Activated CD8-positive, alpha-beta T cell treated with anti-CD3 and anti-CD28 coated beads for 36 hours (primary cell): ENCODE measurements at regions not wholly inside any gene's neighbourhood (a gene's known extent, or its start where the extent isn't known, plus 50 kb on each side); places are given as distances from the start of the nearest gene placed in this dataset.

ENCODE experiments used
- ATAC-seq: fragments of 200-7000 bp; cut with Tn5 transposase; one replicate; pipeline ENCODE4 v1.10.0; 2021; ENCODE audit warnings: mild to moderate bottlenecking, moderate library complexity
- CTCF ChIA-PET: fragments of 350-600 bp; sonication (Branson Sonifier 250); formaldehyde crosslinking; loops from one replicate; lab custom pipeline; 2021; ENCODE audit warnings: antibody characterized with exemption; lab: Charles Lee
- POLR2A ChIA-PET: fragments of 350-600 bp; sonication (Branson Sonifier 250); formaldehyde crosslinking; loops from one replicate; lab custom pipeline; 2021; ENCODE audit warnings: antibody characterized with exemption; lab: Charles Lee
- DNase-seq: peaks from one replicate; pipeline ENCODE4 v3.0.0-alpha.2; 2020
- H3K27ac Mint-ChIP-seq: one replicate; pipeline ENCODE4 v1.8.0; 2021; ENCODE audit warnings: mild to moderate bottlenecking, mixed read lengths
- H3K27me3 Mint-ChIP-seq: one replicate; pipeline ENCODE4 v1.8.0; 2021; ENCODE audit warnings: mixed read lengths
- H3K36me3 Mint-ChIP-seq: one replicate; pipeline ENCODE4 v1.8.0; 2021; ENCODE audit warnings: low read depth, mixed read lengths
- H3K4me1 Mint-ChIP-seq: one replicate; pipeline ENCODE4 v1.8.0; 2021; ENCODE audit warnings: low read depth, mixed read lengths
- H3K4me3 Mint-ChIP-seq: one replicate; pipeline ENCODE4 v1.8.0; 2021; ENCODE audit warnings: mild to moderate bottlenecking, moderate library complexity, mixed read lengths
- H3K9me3 Mint-ChIP-seq: one replicate; pipeline ENCODE4 v1.8.0; 2021; ENCODE audit warnings: mixed read lengths
- intact Hi-C: fragments of 100-400 bp; cut with micrococcal nuclease; formaldehyde crosslinking; loops from one replicate; pipeline ENCODE4 v1.10.0; 2022
- TF ChIP-seq, protein P1 (sequence below): fragments of 200-600 bp; IDR thresholded peaks from one replicate; pipeline ENCODE4 v1.8.0; 2022; ENCODE audit warnings: antibody characterized with exemption, mild to moderate bottlenecking

DNA sequence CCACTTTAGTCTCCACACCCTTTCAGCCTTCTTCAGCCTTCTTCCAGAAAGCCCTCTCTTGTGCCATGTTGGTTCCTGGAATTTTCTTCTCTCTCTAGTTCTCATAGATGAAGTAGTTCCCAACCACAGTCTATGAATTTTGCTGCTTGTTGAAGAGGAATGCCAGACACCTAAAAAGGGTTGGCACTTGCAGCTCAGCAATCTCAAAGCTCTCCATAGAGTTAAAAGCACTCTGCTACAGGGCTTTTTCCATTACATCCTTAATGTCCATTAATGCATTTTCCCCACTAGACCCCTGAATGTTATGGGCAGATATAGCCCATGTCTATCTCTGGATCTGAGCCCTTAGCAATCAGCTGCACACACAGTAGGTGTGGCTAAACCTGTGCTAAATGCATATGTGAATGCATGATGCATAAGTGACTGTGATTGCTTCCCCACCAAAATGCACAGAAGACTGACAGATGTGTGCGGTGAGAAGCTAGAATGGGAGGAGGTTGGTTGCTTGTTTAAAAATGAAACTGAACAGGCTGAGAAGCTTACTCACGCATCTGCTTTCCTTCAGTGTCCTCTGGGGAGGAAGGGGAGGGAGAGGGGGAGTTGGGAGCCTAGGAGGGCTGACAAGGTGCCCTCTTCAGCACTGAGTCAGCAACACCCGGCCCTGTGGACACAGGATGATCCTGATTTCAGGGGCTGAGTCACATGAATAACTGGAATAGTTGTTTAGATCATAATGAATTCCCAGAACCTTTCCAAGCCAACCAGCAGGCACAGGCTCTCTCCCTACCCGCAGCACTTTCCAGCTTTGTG lies 146.1 kb upstream of the FGGY start:
- no peaks in the 10 kb centered on the region for H3K27me3 Mint-ChIP-seq
- TF ChIP-seq, protein P1, sequence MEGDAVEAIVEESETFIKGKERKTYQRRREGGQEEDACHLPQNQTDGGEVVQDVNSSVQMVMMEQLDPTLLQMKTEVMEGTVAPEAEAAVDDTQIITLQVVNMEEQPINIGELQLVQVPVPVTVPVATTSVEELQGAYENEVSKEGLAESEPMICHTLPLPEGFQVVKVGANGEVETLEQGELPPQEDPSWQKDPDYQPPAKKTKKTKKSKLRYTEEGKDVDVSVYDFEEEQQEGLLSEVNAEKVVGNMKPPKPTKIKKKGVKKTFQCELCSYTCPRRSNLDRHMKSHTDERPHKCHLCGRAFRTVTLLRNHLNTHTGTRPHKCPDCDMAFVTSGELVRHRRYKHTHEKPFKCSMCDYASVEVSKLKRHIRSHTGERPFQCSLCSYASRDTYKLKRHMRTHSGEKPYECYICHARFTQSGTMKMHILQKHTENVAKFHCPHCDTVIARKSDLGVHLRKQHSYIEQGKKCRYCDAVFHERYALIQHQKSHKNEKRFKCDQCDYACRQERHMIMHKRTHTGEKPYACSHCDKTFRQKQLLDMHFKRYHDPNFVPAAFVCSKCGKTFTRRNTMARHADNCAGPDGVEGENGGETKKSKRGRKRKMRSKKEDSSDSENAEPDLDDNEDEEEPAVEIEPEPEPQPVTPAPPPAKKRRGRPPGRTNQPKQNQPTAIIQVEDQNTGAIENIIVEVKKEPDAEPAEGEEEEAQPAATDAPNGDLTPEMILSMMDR = no peak
- H3K27ac Mint-ChIP-seq = no peak overlapping the region
- H3K36me3 Mint-ChIP-seq = no peaks in the 10 kb centered on the region
- no peak overlapping the region for H3K4me3 Mint-ChIP-seq
- CTCF ChIA-PET = no interaction called here
- H3K9me3 Mint-ChIP-seq = no peaks in the 10 kb centered on the region
- peaks cover 24% of the 10 kb centered on the region for H3K4me1 Mint-ChIP-seq
- intact Hi-C loops = no loop called here
- DNase-seq (peak; percentile 67), ATAC-seq (peak; percentile 81)
- POLR2A ChIA-PET = interaction anchor here (0.5 to 0.8 kb wide), 3 partner anchors 13 to 346 kb away, joined by 3 read pairs; no protein-coding TSS in a partner anchor

DNA sequence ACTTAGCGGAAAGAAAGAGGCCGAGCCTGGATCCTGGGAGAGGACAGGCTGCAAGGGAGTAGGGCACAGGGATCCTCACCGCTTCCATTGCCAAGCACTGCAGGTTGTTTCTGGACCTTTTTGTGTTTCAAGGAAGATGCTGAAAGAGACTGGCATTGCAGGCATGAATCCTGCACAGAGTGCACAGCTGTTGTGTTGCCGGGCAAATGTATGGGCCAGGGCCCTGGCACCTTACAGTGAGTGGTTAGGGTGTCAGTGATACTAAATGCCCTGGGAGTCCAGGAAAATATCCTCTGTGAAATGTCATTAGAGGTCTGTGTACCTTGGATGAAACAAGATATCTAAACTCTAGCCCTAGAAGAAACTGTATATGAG lies 145.5 kb upstream of the FGGY start:
- ATAC-seq (no peak), DNase-seq (no peak)
- Mint-ChIP-seq H3K27me3 (no peaks in the 10 kb centered on the region), H3K9me3 (no peaks in the 10 kb centered on the region), H3K4me1 (peaks cover 22% of the 10 kb centered on the region), H3K27ac (no peak overlapping the region), H3K4me3 (no peak overlapping the region), H3K36me3 (no peaks in the 10 kb centered on the region)
- TF ChIP-seq, protein P1 = no peak
- POLR2A ChIA-PET = interaction anchor here (0.5 to 0.8 kb wide), 3 partner anchors 12 to 347 kb away, joined by 3 read pairs; no protein-coding TSS in a partner anchor
- CTCF ChIA-PET = no interaction called here
- intact Hi-C loops = no loop called here

DNA sequence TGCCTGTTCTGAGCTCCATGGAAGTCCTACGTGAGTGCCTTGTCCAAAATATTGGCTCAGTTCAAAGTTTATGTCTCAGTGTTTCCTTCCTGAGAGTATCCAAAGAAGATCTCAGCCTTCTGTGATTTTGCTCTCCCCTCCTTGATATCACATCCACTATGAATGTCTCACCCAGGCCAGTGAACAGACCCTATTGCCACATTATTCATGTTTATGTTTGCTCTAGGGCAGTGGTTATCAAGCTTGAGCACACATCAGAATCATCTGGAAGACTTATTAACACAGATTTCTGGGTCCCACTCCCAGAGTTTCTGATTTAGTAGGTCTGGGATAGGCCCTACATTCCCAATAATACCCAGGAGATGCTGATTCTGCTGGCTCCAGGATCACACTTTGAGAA lies 145.0 kb upstream of the FGGY start:
- CTCF ChIA-PET = no interaction called here
- intact Hi-C loops = no loop called here
- H3K4me1 Mint-ChIP-seq = peaks cover 19% of the 10 kb centered on the region

DNA sequence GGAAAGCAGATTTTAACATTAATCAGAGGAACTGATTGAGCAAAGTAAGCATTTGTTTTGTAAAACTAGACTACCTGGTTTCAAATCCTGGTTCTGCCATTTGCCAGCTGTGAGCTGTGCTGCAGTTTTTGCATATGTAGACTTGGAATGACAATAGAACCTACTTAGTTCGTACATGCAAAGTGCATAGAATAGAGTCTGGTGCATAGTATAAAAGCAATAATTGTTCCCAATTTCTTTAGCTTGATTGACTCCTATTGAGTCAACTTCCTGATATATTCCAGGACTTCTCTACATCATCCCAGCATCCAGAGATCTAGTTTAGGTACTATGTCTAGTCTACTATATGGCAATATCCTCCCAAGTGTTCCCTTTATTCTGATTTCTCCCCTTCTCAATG lies 144.4 kb upstream of the FGGY start:
- TF ChIP-seq, protein P1 = no peak
- H3K36me3 Mint-ChIP-seq = no peaks in the 10 kb centered on the region
- H3K4me3 Mint-ChIP-seq = no peak overlapping the region
- ChIA-PET CTCF (no interaction called here), POLR2A (no interaction called here)
- no peaks in the 10 kb centered on the region for H3K9me3 Mint-ChIP-seq
- peaks cover 15% of the 10 kb centered on the region for H3K4me1 Mint-ChIP-seq
- no peak overlapping the region for H3K27ac Mint-ChIP-seq
- no peaks in the 10 kb centered on the region for H3K27me3 Mint-ChIP-seq
- DNase-seq (no peak), ATAC-seq (no peak)
- intact Hi-C loops = no loop called here

More for the DNA sequence above, 145.0 kb upstream of the FGGY start:
- DNase-seq = no peak
- Mint-ChIP-seq H3K9me3 (no peaks in the 10 kb centered on the region), H3K36me3 (no peaks in the 10 kb centered on the region), H3K27ac (no peak overlapping the region), H3K4me3 (no peak overlapping the region), H3K27me3 (no peaks in the 10 kb centered on the region)
- TF ChIP-seq, protein P1 = no peak
- POLR2A ChIA-PET = interaction anchor here (0.6 kb wide), 1 partner anchor 17 kb away, joined by 3 read pairs; no protein-coding TSS in a partner anchor
- ATAC-seq = no peak

DNA sequence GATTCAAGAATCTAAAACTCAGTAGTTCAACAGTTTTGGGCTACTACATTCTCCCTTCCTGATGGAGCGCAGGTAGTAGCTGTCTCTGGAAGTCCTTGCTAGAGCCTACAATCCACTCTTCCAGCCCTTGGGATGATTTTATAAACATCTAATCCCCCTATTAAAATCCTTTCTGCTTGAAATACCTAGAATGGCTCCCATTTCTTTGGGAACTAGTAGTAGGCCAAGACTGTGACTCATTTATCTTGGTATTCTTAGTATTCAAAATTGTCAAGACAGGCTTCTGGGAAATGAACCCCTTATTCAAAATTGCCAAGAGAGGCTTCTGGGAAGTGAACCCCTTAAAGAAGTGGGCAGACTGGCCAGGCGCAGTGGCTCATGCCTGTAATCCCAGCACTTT lies 142.5 kb upstream of the FGGY start:
- CTCF ChIA-PET = no interaction called here
- H3K27me3 Mint-ChIP-seq = no peaks in the 10 kb centered on the region
- peaks cover 1% of the 10 kb centered on the region for H3K36me3 Mint-ChIP-seq
- intact Hi-C loops = no loop called here
- POLR2A ChIA-PET = no interaction called here
- peaks cover 7% of the 10 kb centered on the region for H3K9me3 Mint-ChIP-seq
- H3K4me1 Mint-ChIP-seq = peaks cover 15% of the 10 kb centered on the region
- no peak for ATAC-seq
- DNase-seq = no peak
- H3K27ac Mint-ChIP-seq = no peak overlapping the region
- H3K4me3 Mint-ChIP-seq = no peak overlapping the region
- TF ChIP-seq, protein P1 = no peak
